Caco-2 (cell line): ENCODE measurements at regions not wholly inside any gene's neighbourhood (a gene's known extent, or its start where the extent isn't known, plus 50 kb on each side); places are given as distances from the start of the nearest gene placed in this dataset.

Experiments
- BruUV-seq: library from RNA; stranded (reverse); fragments of 400-500 nt; replicated peaks from 2 replicates; lab custom pipeline; 2021; lab: Mats Ljungman, UMichigan
- CTCF ChIA-PET: fragments of 300-600 bp; sonication (Branson Sonifier 250); formaldehyde crosslinking; loops from one replicate; lab custom pipeline; 2022; ENCODE audit warnings: antibody characterized with exemption; lab: Charles Lee
- POLR2A ChIA-PET: fragments of 300-600 bp; sonication (Branson Sonifier 250); formaldehyde crosslinking; loops from one replicate; lab custom pipeline; 2022; ENCODE audit warnings: antibody characterized with exemption; lab: Charles Lee
- DNase-seq, 2 experiments: peaks; one replicate each; pipeline versions ENCODE4 v3.0.0 to v3.0.0-alpha.2; 2020 to 2022
- H3K27me3 ChIP-seq: replicated peaks from 2 replicates; pipeline ENCODE4 v1.6.0; 2011; ENCODE audit warnings: low read length; ENCODE audit not compliant: control insufficient read depth, insufficient read depth
- H3K36me3 ChIP-seq: 2 replicates; pipeline ENCODE4 v1.5.1; 2011; ENCODE audit warnings: low read length; ENCODE audit not compliant: control insufficient read depth, insufficient read depth
- H3K4me1 ChIP-seq: fragments of 250-450 bp; sonication (Bioruptor Pico); 2 replicates; pipeline ENCODE4 v1.5.1; 2020; ENCODE audit warnings: mild to moderate bottlenecking
- H3K4me3 ChIP-seq: 2 replicates; pipeline ENCODE4 v1.5.1; 2011; ENCODE audit warnings: low read depth, mild to moderate bottlenecking, control low read depth, low read length
- H3K9me3 ChIP-seq: fragments of 250-450 bp; sonication (Bioruptor Pico); 2 replicates; pipeline ENCODE4 v1.5.1; 2020; ENCODE audit warnings: mild to moderate bottlenecking, moderate library complexity
- H3K27ac Mint-ChIP-seq: one replicate; pipeline ENCODE4 v1.8.0; 2022; ENCODE audit warnings: mixed read lengths; ENCODE audit not compliant: unreplicated experiment
- H3K27me3 Mint-ChIP-seq: one replicate; pipeline ENCODE4 v1.8.0; 2022; ENCODE audit warnings: mixed read lengths; ENCODE audit not compliant: insufficient read depth, unreplicated experiment
- H3K36me3 Mint-ChIP-seq: one replicate; pipeline ENCODE4 v1.8.0; 2022; ENCODE audit warnings: mild to moderate bottlenecking, mixed read lengths; ENCODE audit not compliant: insufficient read depth, unreplicated experiment
- H3K4me1 Mint-ChIP-seq: one replicate; pipeline ENCODE4 v1.8.0; 2022; ENCODE audit warnings: low read depth, mixed read lengths; ENCODE audit not compliant: unreplicated experiment
- H3K4me3 Mint-ChIP-seq: one replicate; pipeline ENCODE4 v1.8.0; 2022; ENCODE audit warnings: mild to moderate bottlenecking, moderate library complexity, mixed read lengths; ENCODE audit not compliant: unreplicated experiment
- H3K9me3 Mint-ChIP-seq: one replicate; pipeline ENCODE4 v1.8.0; 2022; ENCODE audit warnings: mixed read lengths; ENCODE audit not compliant: unreplicated experiment
- CTCF ChIP-seq, 2 experiments: fragments of 200-600 bp in 1 of 2; IDR thresholded peaks; 1 replicate in 1 of 2; 2 replicates in 1 of 2; pipeline versions ENCODE4 v1.5.1 to v1.8.0; 2011 to 2022; ENCODE audit warnings: antibody characterized with exemption in 1 of 2, control low read depth in 1 of 2, inconsistent platforms in 1 of 2, low read depth in 1 of 2, low read length in 1 of 2, mild to moderate bottlenecking in 1 of 2, moderate library complexity in 1 of 2; ENCODE audit not compliant: insufficient read depth in 1 of 2, severe bottlenecking in 1 of 2, unreplicated experiment in 1 of 2
- intact Hi-C: fragments of 100-400 bp; cut with micrococcal nuclease; formaldehyde crosslinking; loops from one replicate; pipeline ENCODE4 v1.10.0; 2022; ENCODE audit not compliant: unreplicated experiment

- Mint-ChIP-seq H3K4me1 (peaks cover 11% of the 10 kb centered on the region), H3K27me3 (no peaks in the 10 kb centered on the region), H3K36me3 (no peaks in the 10 kb centered on the region), H3K27ac (no peak overlapping the region), H3K4me3 (no peak overlapping the region), H3K9me3 (no peaks in the 10 kb centered on the region)
- no peak for TF ChIP-seq CTCF (IDR thresholded peaks at IDR 0.05; ENCODE audit: insufficient read depth in 1 of 2, low read depth in 1 of 2, low read length in 1 of 2, severe bottlenecking in 1 of 2, unreplicated experiment in 1 of 2)
- DNase-seq = no peak
- no TSS peak for BruUV-seq
- H3K27me3 ChIP-seq = no peaks in the 10 kb centered on the region
- H3K4me3 ChIP-seq = no peak overlapping the region
- 0 out of 2 replicates have a peak, but pooled peaks cover 3% of the 10 kb centered on the region for H3K9me3 ChIP-seq
- intact Hi-C loops = no loop called here
- ChIA-PET CTCF (no interaction called here), POLR2A (no interaction called here)
- no peaks in the 10 kb centered on the region for H3K36me3 ChIP-seq
- H3K4me1 ChIP-seq = peaks cover 13% of the 10 kb centered on the region
These were observed 65.2 kb upstream of the CCN2 start for GRCh38 chr6:132016396-132016795.

- Histone ChIP-seq H3K36me3 (no peaks in the 10 kb centered on the region), H3K9me3 (no peaks in the 10 kb centered on the region), H3K27me3 (no peaks in the 10 kb centered on the region), H3K4me1 (no peaks in the 10 kb centered on the region), H3K4me3 (no peak overlapping the region)
- no peaks in the 10 kb centered on the region for H3K4me1 Mint-ChIP-seq
- no peaks in the 10 kb centered on the region for H3K27me3 Mint-ChIP-seq
- no peaks in the 10 kb centered on the region for H3K9me3 Mint-ChIP-seq
- CTCF ChIA-PET = interaction anchor here (0.7 kb wide), 1 partner anchor 56 kb away, joined by 4 read pairs; no protein-coding TSS in a partner anchor
- H3K36me3 Mint-ChIP-seq = no peaks in the 10 kb centered on the region
- no peak for TF ChIP-seq CTCF (IDR thresholded peaks at IDR 0.05; ENCODE audit: insufficient read depth in 1 of 2, low read depth in 1 of 2, low read length in 1 of 2, severe bottlenecking in 1 of 2, unreplicated experiment in 1 of 2)
- no peak overlapping the region for H3K27ac Mint-ChIP-seq
- BruUV-seq = no TSS peak
- POLR2A ChIA-PET = no interaction called here
- DNase-seq = no peak
- intact Hi-C loops = no loop called here
- no peak overlapping the region for H3K4me3 Mint-ChIP-seq
These were observed 60.4 kb upstream of the CCN2 start for GRCh38 chr6:132011582-132011981.

- Mint-ChIP-seq H3K9me3 (peaks cover 6% of the 10 kb centered on the region), H3K27ac (no peak overlapping the region), H3K27me3 (no peaks in the 10 kb centered on the region), H3K4me3 (no peak overlapping the region), H3K4me1 (no peaks in the 10 kb centered on the region), H3K36me3 (no peaks in the 10 kb centered on the region)
- Histone ChIP-seq H3K27me3 (no peaks in the 10 kb centered on the region), H3K36me3 (no peaks in the 10 kb centered on the region), H3K4me1 (no peaks in the 10 kb centered on the region), H3K9me3 (peaks cover 4% of the 10 kb centered on the region), H3K4me3 (no peak overlapping the region)
- no peak for TF ChIP-seq CTCF (IDR thresholded peaks at IDR 0.05; ENCODE audit: insufficient read depth in 1 of 2, low read depth in 1 of 2, low read length in 1 of 2, severe bottlenecking in 1 of 2, unreplicated experiment in 1 of 2)
- CTCF ChIA-PET = no interaction called here
- POLR2A ChIA-PET = no interaction called here
- no TSS peak for BruUV-seq
- intact Hi-C loops = no loop called here
- DNase-seq = no peak
These were observed 58.0 kb upstream of the CCN2 start for GRCh38 chr6:132009175-132009574.
